Islet precursor cell (in vitro differentiated cells): ENCODE measurements at regions not wholly inside any gene's neighbourhood (a gene's known extent, or its start where the extent isn't known, plus 50 kb on each side); places are given as distances from the start of the nearest gene placed in this dataset.
"Not testable (repeated sequence)": the region's sequence is repeated elsewhere in the genome, so short reads cannot be mapped to it uniquely, and the experiment has no call there.

Experiments
- DNase-seq: peaks from one replicate; pipeline ENCODE4 v3.0.0-alpha.2; 2018

- DNase-seq: no peak
Observed at GRCh38 chr6:11885159-11885558, 106.6 kb upstream of the ADTRP start.

DNA sequence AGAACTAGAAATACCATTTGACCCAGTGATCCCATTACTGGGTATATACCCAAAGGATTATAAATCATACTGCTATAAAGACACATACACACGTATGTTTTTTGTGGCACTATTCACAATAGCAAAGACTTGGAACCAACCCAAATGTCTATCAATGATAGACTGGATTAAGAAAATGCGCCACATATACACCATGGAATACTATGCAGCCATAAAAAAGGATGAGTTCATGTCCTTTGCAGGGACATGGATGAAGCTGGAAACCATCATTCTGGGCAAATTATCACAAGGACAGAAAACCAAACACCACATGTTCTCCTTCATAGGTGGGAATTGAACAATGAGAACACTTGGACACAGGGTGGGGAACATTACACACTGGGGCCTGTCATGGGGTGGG lies 104.9 kb upstream of the ADTRP start:
- DNase-seq: not testable (repeated sequence)

DNA sequence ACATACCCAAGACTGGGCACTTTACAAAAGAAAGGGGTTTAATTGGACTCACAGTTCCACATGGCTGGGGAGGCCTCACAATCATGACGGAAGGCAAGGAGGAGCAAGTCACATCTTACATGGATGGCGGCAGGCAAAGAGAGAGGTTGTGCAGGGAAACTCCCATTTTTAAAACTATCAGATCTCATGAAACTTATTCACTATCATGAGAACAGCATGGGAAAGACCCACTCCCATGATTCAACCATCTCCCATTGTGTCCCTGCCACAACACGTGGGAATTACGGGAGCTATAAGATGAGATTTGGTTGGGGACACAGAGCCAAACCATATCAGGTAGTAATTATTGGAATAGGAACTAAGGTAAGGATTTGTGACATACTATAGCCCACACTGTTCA lies 101.6 kb upstream of the ADTRP start:
- DNase-seq: not testable (repeated sequence)

GRCh38 chr6:11878735-11879134 lies 100.1 kb upstream of the ADTRP start:
- no peak for DNase-seq

DNA sequence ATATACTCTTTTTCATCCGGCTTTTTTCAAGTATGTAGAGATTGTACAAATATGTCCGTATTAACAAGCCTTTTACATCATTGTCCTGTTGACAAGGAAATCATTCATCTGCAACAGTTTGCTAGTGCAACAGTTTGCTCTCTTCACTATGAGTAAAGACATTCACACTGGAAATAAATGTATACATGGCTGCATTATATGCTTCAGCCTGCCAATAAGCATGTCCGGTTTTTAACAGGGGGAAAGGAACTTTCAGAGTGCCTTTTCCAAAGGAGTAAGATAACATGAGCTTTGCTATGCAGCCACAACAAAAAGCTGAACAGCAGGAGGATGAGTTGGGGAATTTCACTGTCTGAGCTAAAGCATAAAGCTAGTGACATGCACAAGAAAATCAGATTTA lies 99.4 kb upstream of the ADTRP start:
- DNase-seq: no peak

GRCh38 chr6:11876934-11877433 lies 98.4 kb upstream of the ADTRP start:
- DNase-seq: no peak

- no peak for DNase-seq
Observed at GRCh38 chr6:11875325-11876109, 96.9 kb upstream of the ADTRP start.

DNA sequence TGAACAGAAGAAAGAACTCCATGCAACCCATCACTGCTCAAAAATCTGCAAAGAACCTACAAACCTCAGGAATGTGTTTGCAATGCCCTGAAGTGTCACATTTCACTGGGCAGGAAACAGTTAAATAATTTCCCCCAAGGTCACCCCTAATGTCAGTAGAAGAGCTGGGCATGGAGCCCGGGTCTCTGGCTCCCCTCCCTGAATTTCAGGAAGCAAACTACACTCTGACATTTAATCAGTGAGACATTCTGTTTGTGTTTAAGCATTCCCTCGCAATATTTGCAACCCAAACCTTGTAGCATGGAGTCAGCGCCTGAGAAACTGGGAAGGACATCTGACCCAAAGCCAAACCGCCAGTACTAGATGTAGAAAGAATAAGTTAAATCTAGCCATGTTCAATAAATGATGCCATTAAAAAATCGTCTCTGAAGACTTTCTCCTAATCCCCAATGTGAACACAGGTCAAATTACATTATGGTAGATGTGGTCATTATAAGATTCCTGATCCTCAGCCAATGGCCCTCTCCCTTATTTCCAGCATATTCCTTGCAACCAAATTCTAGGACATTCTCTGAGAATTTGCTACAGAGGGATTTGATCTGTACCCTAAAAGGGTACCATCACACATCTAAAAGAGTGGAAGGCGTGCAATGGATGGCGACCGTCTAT lies 91.2 kb upstream of the ADTRP start:
- no peak for DNase-seq

GRCh38 chr6:11868392-11868791 lies 89.8 kb upstream of the ADTRP start:
- DNase-seq: no peak

- no peak for DNase-seq
Observed at GRCh38 chr6:11865680-11866300, 87.2 kb upstream of the ADTRP start.

DNA sequence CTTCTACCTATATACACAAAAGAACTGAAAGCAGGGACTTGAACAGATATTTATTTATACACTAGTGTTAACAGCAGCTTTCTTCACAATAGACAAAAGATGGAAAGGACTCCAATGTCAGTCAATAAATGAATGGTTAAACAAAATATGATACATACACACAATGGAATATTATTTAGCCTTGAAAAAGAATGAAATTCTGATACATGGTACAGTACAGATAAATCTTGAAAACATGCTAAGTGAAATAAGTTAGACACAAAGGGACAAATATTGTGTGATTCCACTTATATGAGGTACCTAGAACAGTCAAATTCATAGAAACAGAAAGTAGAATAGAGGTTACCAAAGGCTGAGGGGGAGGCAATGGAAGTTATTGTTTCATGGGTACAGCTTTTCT lies 79.8 kb upstream of the ADTRP start:
- DNase-seq: no peak

- DNase-seq: no peak
Observed at GRCh38 chr6:11855743-11856142, 77.1 kb upstream of the ADTRP start.

DNA sequence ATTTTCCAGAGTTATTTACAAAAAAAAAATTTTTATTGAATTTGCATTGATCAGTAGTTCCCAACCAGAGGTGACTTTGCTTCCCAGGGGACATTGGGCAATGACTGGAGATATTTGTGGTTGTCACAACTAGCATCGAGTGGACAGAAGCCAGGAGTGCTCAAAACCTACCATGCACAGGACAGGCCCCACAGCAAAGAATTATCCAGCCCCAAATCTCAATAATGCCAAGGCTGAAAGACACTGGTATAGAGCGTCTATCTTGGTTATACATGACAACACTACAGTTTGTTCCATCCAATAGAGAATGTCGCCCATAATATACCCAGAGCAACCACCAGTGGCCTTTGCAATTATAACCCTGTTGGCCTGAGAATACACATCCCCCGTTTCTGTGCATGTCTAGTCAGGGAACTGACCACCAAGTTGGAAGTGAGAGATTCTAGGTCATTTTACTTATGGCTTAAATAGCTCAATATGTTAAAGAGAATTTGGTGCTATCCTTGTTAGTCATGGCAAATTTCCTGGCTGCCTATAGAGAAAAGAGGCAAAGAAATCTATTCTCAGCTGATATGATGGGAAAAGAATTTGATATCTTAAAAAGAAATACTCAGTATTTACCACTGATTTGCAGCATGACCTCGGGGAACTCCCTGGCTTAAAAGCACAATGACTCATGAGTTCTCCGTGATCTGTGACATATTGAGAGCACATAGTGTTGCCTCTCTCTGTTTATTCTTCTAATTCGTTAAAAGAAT lies 76.0 kb upstream of the ADTRP start:
- DNase-seq: no peak

DNA sequence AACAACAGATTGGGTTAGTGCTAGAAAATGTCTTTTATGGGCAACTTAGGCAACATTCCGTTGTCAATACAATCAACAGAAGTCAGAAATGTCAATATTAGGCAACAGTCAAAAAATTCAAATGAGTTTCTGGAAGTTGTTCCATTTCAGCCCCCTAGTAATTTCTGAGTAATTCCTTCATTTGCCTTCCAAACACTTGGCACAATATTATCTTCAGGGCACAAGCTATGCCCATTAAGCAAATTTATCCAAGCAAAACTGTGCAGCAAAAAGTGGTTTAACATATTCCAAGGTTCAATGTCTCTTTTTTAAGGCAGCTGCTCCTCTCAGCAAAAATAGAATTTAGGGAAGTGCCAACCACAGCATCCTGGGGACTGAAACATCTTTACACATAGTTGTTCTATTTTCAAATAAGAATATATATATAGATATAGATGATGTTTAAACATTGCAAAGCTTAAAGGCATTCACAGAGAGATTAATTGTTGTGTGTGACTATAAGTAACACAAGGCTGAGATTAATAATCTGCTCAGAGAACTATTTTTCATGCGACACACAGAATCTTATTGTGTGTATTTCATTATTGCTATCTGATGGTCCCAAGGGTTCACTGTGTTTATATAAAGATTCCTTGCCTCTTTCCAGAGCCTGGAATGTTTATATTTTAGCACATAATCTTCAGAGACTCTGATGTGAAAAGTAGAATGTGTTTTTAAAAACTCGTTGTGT lies 75.2 kb upstream of the ADTRP start:
- no peak for DNase-seq

DNA sequence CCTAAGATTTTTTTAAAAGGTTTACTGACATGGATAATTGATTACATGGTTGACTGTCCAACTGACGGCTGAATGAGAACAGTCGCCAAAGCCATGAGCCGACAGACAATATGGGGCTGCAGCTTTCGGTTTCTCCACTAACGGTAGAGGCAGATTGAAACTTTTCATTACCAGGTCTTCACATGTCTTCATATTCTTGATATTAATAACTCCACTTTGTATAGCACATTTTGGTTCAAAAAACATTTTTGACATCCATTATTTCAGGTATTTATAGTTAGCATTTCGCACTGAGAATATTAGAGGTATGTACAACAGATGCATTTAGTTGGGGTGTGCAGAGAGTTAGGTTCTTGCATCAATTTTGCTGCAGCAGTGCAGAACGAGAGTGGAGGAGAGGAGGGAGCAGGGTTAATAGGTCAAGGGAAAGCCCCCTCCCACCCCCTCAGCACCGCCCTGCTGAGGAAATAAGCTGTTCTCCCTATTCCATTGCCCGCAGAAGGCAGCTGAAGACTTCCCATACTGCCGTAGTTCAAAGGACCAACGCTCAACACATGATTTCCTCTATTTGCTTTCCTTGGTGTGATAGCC lies 73.6 kb upstream of the ADTRP start:
- no peak for DNase-seq

- DNase-seq: peak; percentile 58
Observed at GRCh38 chr6:11851387-11851786, 72.8 kb upstream of the ADTRP start.

GRCh38 chr6:11848852-11849731 lies 70.5 kb upstream of the ADTRP start:
- no peak for DNase-seq

DNA sequence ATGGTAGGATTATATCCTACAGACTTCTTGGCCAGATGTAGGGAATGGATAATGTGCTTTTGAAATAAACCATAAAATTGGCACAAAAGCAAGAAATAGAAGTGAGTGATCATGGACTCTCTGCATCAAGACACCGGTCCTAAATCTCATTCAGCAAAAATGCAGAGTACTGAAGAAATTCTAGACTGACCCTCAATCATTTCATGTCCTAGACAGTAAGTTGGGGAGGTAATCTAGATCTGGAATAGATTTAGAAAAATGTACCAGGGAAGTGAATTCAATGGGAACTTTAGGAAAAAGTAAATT lies 69.7 kb upstream of the ADTRP start:
- no peak for DNase-seq

- no peak for DNase-seq
Observed at GRCh38 chr6:11847515-11848345, 69.1 kb upstream of the ADTRP start.

DNA sequence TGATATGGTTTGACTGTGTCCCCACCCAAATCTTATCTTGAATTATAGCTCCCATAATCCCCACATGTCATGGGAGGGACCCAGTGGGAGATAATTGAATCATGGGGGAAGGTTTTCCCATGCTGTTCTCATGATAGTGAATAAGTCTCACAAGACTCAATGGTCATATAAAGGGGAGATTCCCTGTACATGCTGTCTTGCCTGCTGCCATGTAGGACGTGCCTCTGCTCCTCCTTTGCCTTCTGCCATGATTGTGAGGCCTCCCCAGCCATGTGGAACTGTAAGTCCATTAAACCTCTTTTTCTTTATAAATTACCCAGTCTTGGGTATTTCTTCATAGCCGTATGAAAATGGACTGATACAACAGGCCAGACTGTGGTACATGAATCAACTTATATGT lies 68.5 kb upstream of the ADTRP start:
- not testable (repeated sequence) for DNase-seq
